Testis (tissue), 2 donors: ENCODE measurements at regions not wholly inside any gene's neighbourhood (a gene's known extent, or its start where the extent isn't known, plus 50 kb on each side); places are given as distances from the start of the nearest gene placed in this dataset.

Experiments
- POLR2A ChIP-seq: fragments of 450-650 bp; IDR thresholded peaks from one replicate; pipeline ENCODE4 v1.6.1; 2017; ENCODE audit warnings: antibody characterized with exemption, mild to moderate bottlenecking, moderate library complexity
- TF ChIP-seq, protein P1 (sequence below), 3 experiments: fragments of 450-650 bp in 2 of 3; fragments of 200-600 bp in 1 of 3; sonication (generic) in 1 of 3; IDR thresholded peaks; one replicate each; pipeline ENCODE4 v1.5.1; 2016 to 2019; ENCODE audit warnings: antibody characterized with exemption in 3 of 3, mild to moderate bottlenecking in 2 of 3, moderate library complexity in 1 of 3

DNA sequence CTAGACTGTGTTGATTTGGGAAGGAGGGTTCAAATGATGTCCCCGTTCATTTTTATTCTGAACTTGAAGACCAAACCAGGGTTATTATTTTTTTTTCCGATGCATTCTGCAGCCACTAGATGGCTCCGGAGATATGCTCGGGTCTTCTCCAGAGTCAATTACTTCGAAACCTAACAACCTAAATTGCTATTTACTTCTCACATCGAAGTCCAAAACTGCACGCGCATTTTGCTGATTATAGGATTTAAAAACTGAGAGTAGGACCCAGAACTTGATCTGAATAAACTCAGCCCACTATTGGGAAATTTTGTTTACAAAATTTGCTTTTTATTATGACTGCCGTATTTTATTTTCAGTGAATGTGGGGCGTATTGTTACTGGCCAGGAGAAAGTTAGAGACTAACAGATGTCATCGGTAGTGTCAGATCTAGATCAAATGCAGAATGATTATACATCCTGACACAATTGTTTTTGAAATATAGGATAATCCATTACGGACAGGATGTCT is 263.8 kb downstream of the HS3ST3A1 start:
- TF ChIP-seq, protein P1, sequence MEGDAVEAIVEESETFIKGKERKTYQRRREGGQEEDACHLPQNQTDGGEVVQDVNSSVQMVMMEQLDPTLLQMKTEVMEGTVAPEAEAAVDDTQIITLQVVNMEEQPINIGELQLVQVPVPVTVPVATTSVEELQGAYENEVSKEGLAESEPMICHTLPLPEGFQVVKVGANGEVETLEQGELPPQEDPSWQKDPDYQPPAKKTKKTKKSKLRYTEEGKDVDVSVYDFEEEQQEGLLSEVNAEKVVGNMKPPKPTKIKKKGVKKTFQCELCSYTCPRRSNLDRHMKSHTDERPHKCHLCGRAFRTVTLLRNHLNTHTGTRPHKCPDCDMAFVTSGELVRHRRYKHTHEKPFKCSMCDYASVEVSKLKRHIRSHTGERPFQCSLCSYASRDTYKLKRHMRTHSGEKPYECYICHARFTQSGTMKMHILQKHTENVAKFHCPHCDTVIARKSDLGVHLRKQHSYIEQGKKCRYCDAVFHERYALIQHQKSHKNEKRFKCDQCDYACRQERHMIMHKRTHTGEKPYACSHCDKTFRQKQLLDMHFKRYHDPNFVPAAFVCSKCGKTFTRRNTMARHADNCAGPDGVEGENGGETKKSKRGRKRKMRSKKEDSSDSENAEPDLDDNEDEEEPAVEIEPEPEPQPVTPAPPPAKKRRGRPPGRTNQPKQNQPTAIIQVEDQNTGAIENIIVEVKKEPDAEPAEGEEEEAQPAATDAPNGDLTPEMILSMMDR (IDR thresholded peaks at IDR 0.05): peak; percentile 64 to 79 (median 66)
- no peak for TF ChIP-seq POLR2A
